Stomach (tissue), 4 donors: ENCODE measurements at regions not wholly inside any gene's neighbourhood (a gene's known extent, or its start where the extent isn't known, plus 50 kb on each side); places are given as distances from the start of the nearest gene placed in this dataset.

Experiments
- POLR2A ChIP-seq, 4 donors: fragments of 450-650 bp; IDR thresholded peaks; one replicate each; pipeline ENCODE4 v1.6.1; 2016; ENCODE audit warnings: antibody characterized with exemption in 4 of 4, control low read depth in 2 of 4, mild to moderate bottlenecking in 1 of 4, moderate library complexity in 1 of 4
- POLR2AphosphoS5 ChIP-seq, 3 donors: sonication (generic); formaldehyde crosslinking; IDR thresholded peaks; one replicate each; pipeline ENCODE4 v1.6.1; 2016; ENCODE audit warnings: antibody characterized with exemption in 3 of 3
- TF ChIP-seq, protein P1 (sequence below), 7 experiments: fragments of 450-650 bp in 4 of 7; fragments of 200-600 bp in 3 of 7; sonication (generic) in 3 of 7; IDR thresholded peaks; one replicate each; pipeline ENCODE4 v1.5.1; 2016 to 2019; ENCODE audit warnings: antibody characterized with exemption in 7 of 7, control low read depth in 2 of 7, mild to moderate bottlenecking in 1 of 7

DNA sequence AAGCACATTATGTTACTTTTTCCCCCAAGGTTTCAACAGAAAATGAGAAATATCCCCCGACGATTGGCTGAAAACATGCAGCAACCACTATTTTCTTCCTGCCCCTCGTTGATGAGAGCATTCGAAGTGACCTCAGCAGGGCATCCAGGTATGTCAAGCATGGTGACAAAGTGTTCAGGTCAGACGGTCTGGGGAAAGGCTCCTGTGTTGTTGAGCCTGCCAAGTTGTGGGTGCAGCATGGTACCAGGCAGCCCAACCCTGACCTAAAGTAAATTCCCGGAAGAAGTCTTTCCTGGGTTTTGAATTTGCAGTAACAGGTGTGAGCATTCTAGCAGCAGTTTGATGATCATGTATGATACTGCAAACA is 51.7 kb upstream of the SEC14L1 start:
- TF ChIP-seq, protein P1, sequence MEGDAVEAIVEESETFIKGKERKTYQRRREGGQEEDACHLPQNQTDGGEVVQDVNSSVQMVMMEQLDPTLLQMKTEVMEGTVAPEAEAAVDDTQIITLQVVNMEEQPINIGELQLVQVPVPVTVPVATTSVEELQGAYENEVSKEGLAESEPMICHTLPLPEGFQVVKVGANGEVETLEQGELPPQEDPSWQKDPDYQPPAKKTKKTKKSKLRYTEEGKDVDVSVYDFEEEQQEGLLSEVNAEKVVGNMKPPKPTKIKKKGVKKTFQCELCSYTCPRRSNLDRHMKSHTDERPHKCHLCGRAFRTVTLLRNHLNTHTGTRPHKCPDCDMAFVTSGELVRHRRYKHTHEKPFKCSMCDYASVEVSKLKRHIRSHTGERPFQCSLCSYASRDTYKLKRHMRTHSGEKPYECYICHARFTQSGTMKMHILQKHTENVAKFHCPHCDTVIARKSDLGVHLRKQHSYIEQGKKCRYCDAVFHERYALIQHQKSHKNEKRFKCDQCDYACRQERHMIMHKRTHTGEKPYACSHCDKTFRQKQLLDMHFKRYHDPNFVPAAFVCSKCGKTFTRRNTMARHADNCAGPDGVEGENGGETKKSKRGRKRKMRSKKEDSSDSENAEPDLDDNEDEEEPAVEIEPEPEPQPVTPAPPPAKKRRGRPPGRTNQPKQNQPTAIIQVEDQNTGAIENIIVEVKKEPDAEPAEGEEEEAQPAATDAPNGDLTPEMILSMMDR (IDR thresholded peaks at IDR 0.05) = no peak
- TF ChIP-seq POLR2AphosphoS5 (IDR thresholded peaks at IDR 0.05) = no peak
- no peak for TF ChIP-seq POLR2A (IDR thresholded peaks at IDR 0.05)
